Loucy (cell line): ENCODE measurements at regions not wholly inside any gene's neighbourhood (a gene's known extent, or its start where the extent isn't known, plus 50 kb on each side); places are given as distances from the start of the nearest gene placed in this dataset.

ENCODE experiments used
- H2AFZ ChIP-seq: fragments of 200-600 bp; sonication (generic); 2 replicates; pipeline ENCODE4 v1.6.0; 2016; ENCODE audit warnings: antibody characterized with exemption, mild to moderate bottlenecking, low read length, moderate library complexity
- H3F3A ChIP-seq: fragments of 200-600 bp; 2 replicates; pipeline ENCODE4 v1.6.0; 2016; ENCODE audit warnings: antibody characterized with exemption, low read depth, mild to moderate bottlenecking
- H3K27me3 ChIP-seq: fragments of 200-600 bp; sonication (generic); 2 replicates; pipeline ENCODE4 v1.6.1; 2014; ENCODE audit warnings: low read length, mild to moderate bottlenecking; ENCODE audit not compliant: insufficient read depth, poor library complexity, severe bottlenecking
- H3K36me3 ChIP-seq: fragments of 200-600 bp; sonication (generic); 2 replicates; pipeline ENCODE4 v1.6.1; 2016; ENCODE audit warnings: low read length; ENCODE audit not compliant: insufficient read depth
- H3K4me1 ChIP-seq: fragments of 200-600 bp; sonication (generic); 2 replicates; pipeline ENCODE4 v1.5.1; 2014; ENCODE audit warnings: low read length, mild to moderate bottlenecking; ENCODE audit not compliant: insufficient read depth, poor library complexity, severe bottlenecking
- H3K4me2 ChIP-seq: fragments of 200-600 bp; sonication (generic); 2 replicates; pipeline ENCODE4 v1.6.0; 2014; ENCODE audit warnings: antibody characterized with exemption, low read length, low read depth, mild to moderate bottlenecking; ENCODE audit not compliant: poor library complexity, severe bottlenecking
- H3K4me3 ChIP-seq: fragments of 200-600 bp; sonication (generic); 2 replicates; pipeline ENCODE4 v1.5.1; 2014; ENCODE audit warnings: low read length, mild to moderate bottlenecking, mixed read lengths; ENCODE audit not compliant: poor library complexity, severe bottlenecking
- H3K79me2 ChIP-seq: fragments of 200-600 bp; sonication (generic); 2 replicates; pipeline ENCODE4 v1.6.1; 2014; ENCODE audit warnings: low read length; ENCODE audit not compliant: insufficient read depth
- H3K9ac ChIP-seq: fragments of 200-600 bp; sonication (generic); 2 replicates; pipeline ENCODE4 v1.6.0; 2014; ENCODE audit warnings: mild to moderate bottlenecking, low read depth, low read length, moderate library complexity; ENCODE audit not compliant: poor library complexity, severe bottlenecking
- H3K9me2 ChIP-seq: fragments of 200-600 bp; sonication (generic); replicated peaks from 2 replicates; pipeline ENCODE4 v1.6.1; 2016; ENCODE audit warnings: low read depth, low read length, mixed read lengths
- H3K9me3 ChIP-seq: fragments of 200-600 bp; sonication (generic); 2 replicates; pipeline ENCODE4 v1.6.1; 2014; ENCODE audit warnings: mild to moderate bottlenecking, antibody characterized with exemption, low read length, low read depth; ENCODE audit not compliant: insufficient read depth
- H4K20me1 ChIP-seq: fragments of 200-600 bp; sonication (generic); 2 replicates; pipeline ENCODE4 v1.6.0; 2014; ENCODE audit warnings: antibody characterized with exemption, low read length, mild to moderate bottlenecking; ENCODE audit not compliant: insufficient read depth, poor library complexity, severe bottlenecking
- CTCF ChIP-seq: fragments of 200-600 bp; sonication (generic); conservative IDR thresholded peaks from 2 replicates; pipeline ENCODE4 v1.5.1; 2014; ENCODE audit warnings: mild to moderate bottlenecking, antibody characterized with exemption, low read length
- EZH2phosphoT487 ChIP-seq: fragments of 200-600 bp; IDR thresholded peaks from 2 replicates; pipeline ENCODE4 v1.6.1; 2018; ENCODE audit warnings: antibody characterized with exemption, mild to moderate bottlenecking, moderate library complexity, borderline replicate concordance

GRCh38 chr3:117637666-117638065 is 928.1 kb downstream of the TUSC7 start:
- no peaks in the 10 kb centered on the region for H3K4me1 ChIP-seq
- H3K9ac ChIP-seq = no peak overlapping the region
- H3K4me2 ChIP-seq = no peak overlapping the region
- H4K20me1 ChIP-seq = no peaks in the 10 kb centered on the region
- TF ChIP-seq EZH2phosphoT487 = no peak
- no peak for TF ChIP-seq CTCF
- H3K36me3 ChIP-seq = no peaks in the 10 kb centered on the region
- H3K9me3 ChIP-seq = no peaks in the 10 kb centered on the region
- H2AFZ ChIP-seq = no peak overlapping the region
- no peaks in the 10 kb centered on the region for H3K79me2 ChIP-seq
- no peak overlapping the region for H3K4me3 ChIP-seq
- no peaks in the 10 kb centered on the region for H3F3A ChIP-seq
- no peaks in the 10 kb centered on the region for H3K9me2 ChIP-seq
- no peaks in the 10 kb centered on the region for H3K27me3 ChIP-seq

- H3K36me3 ChIP-seq = no peaks in the 10 kb centered on the region
- no peaks in the 10 kb centered on the region for H3K9me2 ChIP-seq
- no peak for TF ChIP-seq CTCF
- no peak for TF ChIP-seq EZH2phosphoT487
- H3K27me3 ChIP-seq = no peaks in the 10 kb centered on the region
- H3K4me3 ChIP-seq = no peak overlapping the region
- no peaks in the 10 kb centered on the region for H3F3A ChIP-seq
- no peak overlapping the region for H3K4me2 ChIP-seq
- no peaks in the 10 kb centered on the region for H3K4me1 ChIP-seq
- no peak overlapping the region for H2AFZ ChIP-seq
- H3K79me2 ChIP-seq = no peaks in the 10 kb centered on the region
- H3K9me3 ChIP-seq = no peaks in the 10 kb centered on the region
- no peak overlapping the region for H3K9ac ChIP-seq
- H4K20me1 ChIP-seq = no peaks in the 10 kb centered on the region
Measured at GRCh38 chr3:117644203-117644602, 934.6 kb downstream of the TUSC7 start.

GRCh38 chr3:117645561-117646242 is 936.1 kb downstream of the TUSC7 start:
- Histone ChIP-seq H3K79me2 (no peaks in the 10 kb centered on the region), H3K27me3 (no peaks in the 10 kb centered on the region), H2AFZ (no peak overlapping the region), H3K9ac (no peak overlapping the region), H3K4me2 (no peak overlapping the region), H3K4me1 (no peaks in the 10 kb centered on the region), H3K36me3 (no peaks in the 10 kb centered on the region), H3K9me3 (no peaks in the 10 kb centered on the region), H3K4me3 (no peak overlapping the region), H3K9me2 (no peaks in the 10 kb centered on the region), H3F3A (no peaks in the 10 kb centered on the region), H4K20me1 (no peaks in the 10 kb centered on the region)
- TF ChIP-seq CTCF (no peak), EZH2phosphoT487 (no peak)
